Right lobe of liver (tissue), 6 donors: ENCODE measurements at regions not wholly inside any gene's neighbourhood (a gene's known extent, or its start where the extent isn't known, plus 50 kb on each side); places are given as distances from the start of the nearest gene placed in this dataset.

Experiments
- ATAC-seq, 4 donors: fragments of 200-7000 bp; cut with Tn5 transposase; one replicate each; pipeline ENCODE4 v1.9.1; 2020; ENCODE audit warnings: mild to moderate bottlenecking in 4 of 4, moderate library complexity in 4 of 4
- DNase-seq, 3 donors: peaks; one replicate each; pipeline ENCODE4 v3.0.0-alpha.2; 2020
- H3K27ac ChIP-seq, 3 donors: fragments of 200-600 bp; one replicate each; pipeline ENCODE4 v1.8.0; 2022
- H3K27me3 ChIP-seq, 2 donors: fragments of 200-600 bp; one replicate each; pipeline ENCODE4 v1.8.0; 2022
- H3K36me3 ChIP-seq, 4 donors: fragments of 200-600 bp; sonication (generic) in 1 of 4; one replicate each; pipeline versions ENCODE4 v1.5.1 to v1.8.0; 2017 to 2022; ENCODE audit warnings: control low read depth in 1 of 4
- H3K4me1 ChIP-seq, 4 donors: fragments of 200-600 bp; sonication (generic) in 1 of 4; one replicate each; pipeline versions ENCODE4 v1.5.1 to v1.8.0; 2017 to 2022; ENCODE audit warnings: control low read depth in 1 of 4
- H3K4me3 ChIP-seq, 3 donors: fragments of 200-600 bp; one replicate each; pipeline ENCODE4 v1.8.0; 2022
- H3K9me3 ChIP-seq, 4 donors: fragments of 200-600 bp; sonication (generic) in 1 of 4; one replicate each; pipeline versions ENCODE4 v1.5.1 to v1.8.0; 2017 to 2022; ENCODE audit warnings: control low read depth in 1 of 4
- CTCF ChIP-seq, 4 donors: fragments of 200-600 bp in 3 of 4; fragments of 450-650 bp in 1 of 4; IDR thresholded peaks; one replicate each; pipeline versions ENCODE4 v1.5.1 to v1.8.0; 2016 to 2022; ENCODE audit warnings: antibody characterized with exemption in 4 of 4, mild to moderate bottlenecking in 2 of 4
- POLR2A ChIP-seq: fragments of 450-650 bp; IDR thresholded peaks from one replicate; pipeline ENCODE4 v1.6.1; 2017; ENCODE audit warnings: antibody characterized with exemption, mild to moderate bottlenecking
- WGBS: methylation state at CpG from one replicate; pipeline ENCODE4 v1.1.6; 2018; ENCODE audit warnings: low coverage, low lambda C conversion rate; ENCODE audit not compliant: insufficient coverage; ENCODE audit errors: missing lambda C conversion rate; 5-methylcytosine and 5-hydroxymethylcytosine counted together
- intact Hi-C, 2 donors: fragments of 100-400 bp; cut with DNase I; formaldehyde crosslinking; loops; one replicate each; pipeline versions ENCODE4 v1.11.2 to v1.14.1; 2022
- donor health status: DM: no; HTN: yes; CAD: no.
- donor health status: DM: no; HTN: no; CAD: no.
- donor health status: DM: no; HTN: no; CAD: no.
- donor health status: DM: no; HTN: yes; CAD: no.
- donor health status: DM: no; HTN: yes; CAD: no.

DNA sequence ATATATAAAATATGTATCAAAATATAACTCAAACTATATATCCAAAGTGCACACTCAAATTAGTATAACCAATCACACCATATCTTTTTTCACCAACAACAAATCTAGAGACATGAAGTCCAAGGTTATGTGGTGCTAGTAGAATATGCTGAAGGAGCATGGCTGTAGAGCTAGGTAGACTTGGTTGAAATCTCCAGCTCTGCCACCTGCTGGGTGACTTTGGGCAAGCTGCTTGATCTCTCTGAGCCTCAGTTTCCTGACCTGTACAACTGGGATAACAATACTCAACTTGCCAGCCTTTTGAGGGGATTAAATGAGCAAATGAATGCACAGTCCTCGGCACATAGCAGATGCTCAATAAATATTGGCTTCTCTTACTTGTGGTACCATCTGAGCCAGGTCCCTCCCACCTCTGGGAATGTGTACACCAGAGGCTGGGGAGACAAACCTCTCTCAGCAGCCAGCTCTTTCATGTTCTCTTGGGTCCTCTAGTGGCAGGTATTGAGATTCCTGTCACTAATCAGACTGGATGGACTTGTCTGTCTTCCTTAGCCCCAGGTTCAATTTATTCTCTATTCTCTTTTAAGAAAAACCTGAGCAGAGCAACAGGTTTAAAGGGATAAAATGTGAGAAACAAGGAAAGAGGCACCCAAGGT, 94.3 kb upstream of the PDE1C start:
- no CpG with 5 or more reads among the region's 1 CpG for WGBS
- Histone ChIP-seq H3K4me1 (no peaks in the 10 kb centered on the region), H3K27ac (no peak overlapping the region), H3K9me3 (no peaks in the 10 kb centered on the region), H3K27me3 (no peaks in the 10 kb centered on the region), H3K4me3 (no peak overlapping the region), H3K36me3 (no peaks in the 10 kb centered on the region)
- peak in 1 of 4 donors; percentile 31 for ATAC-seq
- TF ChIP-seq CTCF (IDR thresholded peaks at IDR 0.05) (no peak), POLR2A (no peak)
- intact Hi-C loops = no loop called here
- no peak for DNase-seq

DNA sequence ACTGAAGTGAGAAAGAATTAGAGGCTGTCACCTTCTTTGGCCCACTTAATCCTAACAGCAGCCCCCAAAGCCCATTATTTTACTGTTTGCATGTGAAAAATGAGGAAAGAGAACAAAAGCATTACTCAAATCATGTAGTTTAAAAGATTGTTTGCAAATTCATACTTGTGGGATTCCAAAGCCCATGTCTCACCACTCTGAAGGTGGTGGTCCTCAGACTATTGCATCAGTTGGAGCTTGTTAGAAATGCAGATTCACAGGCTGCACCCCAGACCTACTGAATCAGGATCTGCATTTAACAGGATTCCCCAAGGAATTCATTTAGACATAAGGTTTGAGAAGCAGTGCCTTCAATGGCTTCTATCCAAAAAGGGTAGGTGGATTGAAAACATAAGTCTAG, 93.7 kb upstream of the PDE1C start:
- TF ChIP-seq POLR2A = no peak
- no peak for TF ChIP-seq CTCF (IDR thresholded peaks at IDR 0.05)
- intact Hi-C loops = no loop called here
- H3K27ac ChIP-seq = no peak overlapping the region
- H3K36me3 ChIP-seq = no peaks in the 10 kb centered on the region
- no peak for ATAC-seq
- H3K9me3 ChIP-seq = no peaks in the 10 kb centered on the region
- no peak overlapping the region for H3K4me3 ChIP-seq
- H3K4me1 ChIP-seq = no peaks in the 10 kb centered on the region
- no peaks in the 10 kb centered on the region for H3K27me3 ChIP-seq
- DNase-seq = no peak

GRCh38 chr7:32163141-32163806, 93.1 kb upstream of the PDE1C start:
- 28% methylated on average over 6 of the region's 7 CpGs for WGBS
- ATAC-seq = peak in 2 of 4 donors; percentile 59 to 74
- Histone ChIP-seq H3K27ac (no peak overlapping the region), H3K4me1 (no peaks in the 10 kb centered on the region), H3K4me3 (no peak overlapping the region), H3K27me3 (no peaks in the 10 kb centered on the region), H3K9me3 (no peaks in the 10 kb centered on the region), H3K36me3 (no peaks in the 10 kb centered on the region)
- intact Hi-C loops = no loop called here
- DNase-seq = peak in 1 of 3 donors; percentile 27
- TF ChIP-seq POLR2A (no peak), CTCF (IDR thresholded peaks at IDR 0.05) (no peak)

DNA sequence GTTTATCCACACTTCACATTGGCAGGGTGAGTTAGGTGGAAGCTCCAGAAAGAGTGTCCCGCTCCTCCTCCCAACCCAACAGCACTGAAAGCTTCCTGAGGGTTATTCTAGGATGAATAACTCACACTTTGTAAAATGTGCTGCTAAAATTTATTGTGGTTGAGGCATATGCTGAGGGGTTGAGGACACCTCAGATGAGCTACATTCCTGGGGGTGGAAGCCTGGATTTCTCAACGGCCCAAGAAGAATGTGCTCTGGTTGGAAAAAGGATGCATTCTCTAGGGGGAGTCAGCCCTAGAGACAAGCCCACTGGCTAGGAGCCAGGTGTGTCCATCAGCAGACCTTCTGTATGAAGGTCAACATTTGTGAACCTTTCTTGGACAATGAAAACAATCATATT, 91.5 kb upstream of the PDE1C start:
- WGBS = 60% methylated on average over 2 of the region's 2 CpGs
- intact Hi-C loops = no loop called here

More for the DNA sequence above, 91.5 kb upstream of the PDE1C start:
- no peak for DNase-seq
- no peaks in the 10 kb centered on the region for H3K9me3 ChIP-seq
- no peaks in the 10 kb centered on the region for H3K27me3 ChIP-seq
- ATAC-seq = no peak
- H3K4me3 ChIP-seq = no peak overlapping the region
- no peak overlapping the region for H3K27ac ChIP-seq
- no peaks in the 10 kb centered on the region for H3K36me3 ChIP-seq
- H3K4me1 ChIP-seq = no peaks in the 10 kb centered on the region
- TF ChIP-seq CTCF (IDR thresholded peaks at IDR 0.05) (no peak), POLR2A (no peak)
